ENCODE measurements at regions not wholly inside any gene's neighbourhood (a gene's known extent, or its start where the extent isn't known, plus 50 kb on each side); places are given as distances from the start of the nearest gene placed in this dataset.

GRCh38 chr3:190970560-190970959, 108.1 kb upstream of the GMNC start:
- no peak for TF ChIP-seq POLR2A (IDR thresholded peaks at IDR 0.05; ENCODE audit: low read depth, low read length)
- no peak for TF ChIP-seq POLR2AphosphoS5 (IDR thresholded peaks at IDR 0.05; ENCODE audit: low read depth, low read length)
- TF ChIP-seq TAF1 (IDR thresholded peaks at IDR 0.05; ENCODE audit: borderline replicate concordance, low read depth, low read length) = no peak

Measured in GM12892 (cell line).